ENCODE measurements at regions not wholly inside any gene's neighbourhood (a gene's known extent, or its start where the extent isn't known, plus 50 kb on each side); places are given as distances from the start of the nearest gene placed in this dataset.

DNA sequence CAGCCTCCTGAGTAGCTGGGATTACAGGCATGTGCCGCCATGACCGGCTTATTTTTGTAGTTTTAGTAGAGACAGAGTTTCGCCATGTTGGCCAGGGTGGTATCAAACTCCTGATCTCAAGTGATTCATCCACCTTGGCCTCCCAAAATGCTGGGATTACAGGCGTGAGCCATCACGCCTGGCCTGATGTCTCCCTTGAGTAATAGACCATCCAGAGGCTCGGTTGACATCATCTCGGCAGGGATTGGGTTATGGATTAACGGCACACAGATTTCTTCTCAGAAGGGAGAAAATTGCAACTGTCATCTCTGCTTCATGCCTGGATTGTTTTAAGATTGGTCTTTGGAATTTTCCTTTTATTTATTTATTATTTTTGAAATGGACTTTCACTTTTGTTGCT lies 239.2 kb upstream of the LARGE1 start:
- DNase-seq (ENCODE audit: low spot score): no peak

DNA sequence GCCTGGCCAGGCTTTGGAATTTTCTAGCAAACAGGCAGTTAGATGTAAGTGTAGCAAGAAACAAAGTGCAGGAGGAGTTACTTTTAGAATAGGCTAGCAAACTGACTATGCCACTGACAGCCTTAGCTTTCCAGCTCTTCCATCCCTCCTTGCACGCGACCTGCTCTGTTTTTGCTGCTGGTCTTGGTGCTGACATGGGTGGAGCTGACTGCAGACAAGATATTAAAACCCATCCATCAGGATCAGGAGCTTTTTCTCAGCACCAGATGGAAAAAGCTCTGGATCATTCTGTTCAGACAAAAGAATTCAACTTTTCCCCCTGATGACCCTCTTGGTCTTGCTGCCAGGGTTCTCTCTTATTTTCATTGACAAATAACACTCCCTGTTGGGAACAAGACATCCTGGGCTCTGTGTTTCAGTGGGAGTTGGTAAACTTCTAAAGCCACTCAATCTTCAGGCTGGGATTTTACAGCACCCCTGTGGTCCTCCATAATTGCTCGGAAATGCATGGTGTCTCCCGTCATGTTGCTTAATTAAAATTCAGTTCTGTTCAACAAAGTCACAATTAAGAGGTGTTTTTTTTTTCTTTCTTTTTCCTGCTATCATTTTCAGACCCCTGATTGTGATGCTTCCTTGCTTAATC lies 240.0 kb upstream of the LARGE1 start:
- DNase-seq (ENCODE audit: low spot score): no peak

DNA sequence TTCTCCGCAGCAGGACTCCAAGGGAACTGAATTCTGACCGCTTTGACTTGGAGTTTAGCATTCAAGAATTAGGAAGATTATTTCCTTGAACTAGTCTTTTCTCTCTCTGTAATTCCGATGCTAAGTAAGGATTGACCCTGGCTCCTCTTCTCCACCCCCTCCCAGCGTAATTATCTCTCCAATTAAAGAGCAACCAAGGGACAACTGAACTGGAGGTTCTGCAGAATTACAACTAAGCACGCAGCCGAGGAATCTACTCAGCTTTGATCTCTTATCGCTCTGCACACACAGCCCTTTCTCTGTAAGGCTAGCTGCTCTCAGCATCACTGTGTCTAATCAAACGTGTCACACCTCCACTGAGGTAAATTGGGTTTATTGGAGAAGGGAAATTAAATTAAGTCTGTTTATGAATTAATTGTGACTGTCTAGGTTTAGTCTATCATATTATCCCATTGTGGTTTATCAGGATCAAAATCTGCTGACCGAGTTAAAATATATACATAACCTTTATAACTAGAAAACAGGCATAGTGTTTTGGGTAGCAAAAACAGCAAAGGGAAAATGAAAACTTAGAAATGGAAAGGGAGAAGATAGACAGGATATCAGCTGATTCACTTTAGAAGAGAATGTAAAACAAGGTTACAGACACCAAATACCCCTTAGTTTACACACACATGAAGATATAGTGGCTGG lies 241.3 kb upstream of the LARGE1 start:
- no peak for DNase-seq (ENCODE audit: low spot score)

DNA sequence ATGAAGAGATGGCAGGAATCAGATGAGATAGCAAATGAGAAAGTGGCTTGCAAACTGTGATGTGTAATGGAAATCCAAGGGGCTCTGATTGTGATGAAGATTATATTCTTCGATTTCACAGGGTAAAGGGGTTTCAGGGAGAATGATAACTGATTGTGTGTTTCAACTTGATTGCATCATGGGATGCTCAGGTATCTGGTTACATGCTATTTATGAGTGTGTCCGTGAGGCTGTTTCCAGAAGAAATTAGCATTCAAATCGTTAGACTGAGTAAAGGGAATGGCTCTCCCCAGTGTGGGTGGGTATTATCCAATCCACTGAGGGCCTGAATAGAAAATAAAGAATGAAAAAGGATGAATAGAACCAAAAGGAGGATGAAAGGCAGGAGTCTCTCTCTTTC lies 278.7 kb upstream of the LARGE1 start:
- DNase-seq (ENCODE audit: low spot score): no peak

DNA sequence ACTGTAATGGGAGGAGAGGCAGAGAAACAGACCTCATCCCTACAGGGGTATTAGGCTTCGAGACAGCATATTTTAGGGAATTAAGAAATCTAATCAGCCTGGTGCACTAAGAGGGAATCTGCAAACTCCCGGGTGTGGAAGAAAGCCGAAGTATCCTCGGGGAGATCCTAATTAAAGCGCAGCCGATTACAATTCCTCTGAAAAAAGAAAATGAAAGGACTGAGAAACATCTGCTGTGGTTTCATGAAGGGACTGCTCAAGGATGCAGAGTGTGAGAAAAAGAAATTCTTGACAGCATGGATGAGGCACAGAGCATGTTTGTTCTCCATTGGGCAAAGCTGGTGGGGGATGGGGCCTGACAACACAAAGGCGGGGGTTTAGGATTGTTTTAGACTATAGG lies 290.0 kb upstream of the LARGE1 start:
- DNase-seq (ENCODE audit: low spot score): no peak

DNA sequence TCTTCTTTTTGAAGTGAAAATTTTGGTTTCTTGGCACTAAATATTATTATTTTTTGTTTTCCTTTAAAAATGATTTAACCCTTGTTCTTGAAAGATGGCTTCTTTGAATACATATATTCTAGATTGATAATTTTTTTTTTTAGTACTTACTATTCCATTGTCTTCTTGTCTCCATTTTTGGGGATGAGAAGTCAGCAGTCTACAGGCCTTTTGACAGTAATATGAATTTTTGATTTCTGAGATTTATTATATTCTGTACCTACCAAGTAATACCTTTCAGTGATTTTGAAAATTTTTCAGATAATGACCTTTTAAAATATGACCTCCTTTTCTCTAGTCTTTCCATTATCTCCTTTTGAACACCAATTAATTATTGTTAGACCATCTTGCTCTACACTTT lies 294.1 kb upstream of the LARGE1 start:
- no peak for DNase-seq (ENCODE audit: low spot score)

DNA sequence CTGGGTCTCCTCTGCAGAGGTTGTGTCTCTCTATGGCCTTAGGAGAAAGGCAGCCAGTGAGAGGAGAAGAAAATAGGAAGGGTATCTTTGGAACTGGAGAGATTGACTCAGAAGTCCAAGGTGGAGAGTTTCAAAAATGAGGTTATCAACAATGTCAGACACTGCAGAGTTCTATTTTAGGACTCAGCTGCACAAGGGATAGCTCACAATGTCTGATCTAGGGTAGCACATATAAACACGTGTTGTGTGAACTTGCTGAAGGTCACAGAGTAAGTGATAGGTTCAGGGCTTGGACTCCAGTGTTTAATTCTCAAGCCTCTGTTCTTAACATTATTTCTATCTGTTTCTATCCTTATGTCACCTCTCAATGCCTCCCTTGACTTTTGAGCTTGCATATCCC lies 305.0 kb upstream of the LARGE1 start:
- no peak for DNase-seq (ENCODE audit: low spot score)

DNA sequence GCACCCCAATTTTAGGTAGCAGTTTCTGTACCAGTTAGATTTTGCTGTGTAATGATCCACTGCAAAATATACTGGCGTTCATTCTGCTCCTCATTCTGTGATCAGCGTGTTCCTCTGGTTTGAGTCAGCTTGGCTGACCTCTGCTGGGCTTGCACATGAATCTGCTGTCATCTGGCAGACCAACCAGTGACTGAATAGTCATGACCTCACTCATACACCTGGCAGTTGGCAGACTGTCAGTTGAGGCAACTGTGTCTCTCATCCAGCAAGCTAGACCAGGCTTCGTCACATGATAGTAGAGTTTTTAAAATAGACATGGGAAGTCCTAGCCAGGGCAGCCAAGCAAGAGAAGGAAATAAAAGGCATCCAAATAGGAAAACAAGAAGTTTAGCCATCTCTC lies 316.3 kb upstream of the LARGE1 start:
- no peak for DNase-seq (ENCODE audit: low spot score)

DNA sequence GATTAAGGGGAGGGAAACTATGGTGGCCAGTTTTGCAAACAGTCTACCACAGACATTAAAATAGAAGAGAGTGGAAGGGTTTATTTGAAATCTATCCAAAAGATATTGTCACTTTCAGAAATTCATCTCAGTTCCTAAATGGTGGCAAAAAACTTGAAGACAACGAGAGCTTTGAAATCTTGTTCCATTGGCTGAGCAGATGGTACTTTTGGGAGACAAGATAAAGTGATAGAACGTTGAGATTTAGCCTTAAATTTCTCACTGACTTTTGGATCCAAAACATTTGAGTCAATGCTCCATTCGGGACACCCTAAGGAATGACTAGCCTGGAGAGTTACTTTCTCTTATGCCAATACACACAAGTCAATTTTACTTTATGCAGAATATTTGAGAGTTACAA lies 319.1 kb upstream of the LARGE1 start:
- DNase-seq (ENCODE audit: low spot score): no peak

DNA sequence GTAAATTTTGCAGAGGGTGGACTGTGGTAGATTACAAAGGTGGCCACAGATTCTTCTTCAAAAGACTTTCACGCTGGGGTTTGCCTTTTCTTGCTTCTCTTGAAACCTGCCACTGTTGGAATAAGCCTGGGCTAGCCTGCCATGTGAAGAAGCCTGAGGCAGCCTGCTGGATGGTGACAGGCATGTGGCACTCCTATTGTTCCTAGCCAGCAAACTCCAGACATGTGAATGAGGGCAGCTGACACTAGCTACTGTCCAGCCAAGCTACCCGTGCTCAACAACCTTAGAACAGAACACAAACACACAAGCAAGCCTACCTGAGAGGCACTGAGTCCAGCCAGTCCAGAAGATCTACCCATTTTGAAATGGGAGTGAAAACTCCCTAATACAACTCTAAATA lies 322.7 kb upstream of the LARGE1 start:
- no peak for DNase-seq (ENCODE audit: low spot score)

DNA sequence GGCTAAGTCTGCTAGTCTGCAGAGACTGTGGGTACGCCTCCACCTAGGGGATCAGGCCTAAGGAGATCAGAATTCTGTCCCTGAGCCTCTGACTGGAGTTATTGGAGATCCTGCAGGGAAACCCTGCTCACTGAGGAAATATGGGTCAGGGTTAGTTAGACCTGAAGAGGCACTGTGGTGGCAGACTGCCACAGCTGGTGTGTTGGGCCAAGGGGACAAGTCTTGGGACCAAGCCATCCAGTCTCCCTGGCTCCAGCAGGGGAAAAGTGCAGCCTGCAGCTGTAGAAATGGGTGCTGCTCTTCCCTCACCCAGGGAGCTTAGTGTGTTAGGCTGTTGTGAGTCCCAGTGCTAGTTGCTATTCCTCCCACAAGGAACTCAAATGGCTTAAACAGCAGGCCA lies 334.8 kb upstream of the LARGE1 start:
- no peak for DNase-seq (ENCODE audit: low spot score)

DNA sequence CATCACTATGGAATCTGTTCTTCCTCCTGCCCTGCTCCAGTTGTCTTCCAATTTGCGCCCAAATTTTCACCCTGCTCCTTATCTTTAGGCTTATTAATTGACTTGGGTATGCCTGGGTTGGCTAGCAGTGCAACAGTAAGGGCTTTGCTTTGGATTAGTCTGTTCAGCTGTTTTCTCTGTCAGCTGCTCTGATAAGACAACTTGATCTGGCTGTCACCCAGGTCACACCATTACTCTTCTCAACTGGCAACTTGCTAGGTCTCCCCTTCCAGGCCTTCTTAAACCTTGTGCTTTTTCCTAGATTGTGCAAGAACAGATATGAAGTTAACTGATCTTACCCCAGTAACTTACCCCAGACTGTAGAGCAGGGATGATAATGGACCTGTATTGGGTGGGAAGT lies 357.8 kb upstream of the LARGE1 start:
- DNase-seq (ENCODE audit: low spot score): no peak

DNA sequence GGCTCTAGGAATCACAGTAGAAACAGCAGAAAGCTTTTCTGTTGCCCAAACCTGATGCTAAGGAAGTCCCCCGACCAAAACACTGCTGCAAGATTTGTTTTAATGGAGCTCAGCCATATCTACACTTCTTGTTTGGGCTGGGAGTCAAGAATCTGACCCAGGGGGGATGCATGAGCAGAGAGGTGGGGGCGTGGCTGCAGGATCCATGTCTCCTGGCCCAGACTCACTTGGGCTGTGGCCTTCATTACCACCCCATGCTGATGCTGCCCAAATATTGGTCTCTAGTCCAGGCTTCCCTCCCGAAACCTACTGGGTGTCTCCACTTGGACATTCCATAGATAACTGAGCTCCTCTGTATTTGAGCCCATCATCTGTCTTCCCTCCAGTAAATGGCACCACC lies 361.5 kb upstream of the LARGE1 start:
- DNase-seq (ENCODE audit: low spot score): no peak

DNA sequence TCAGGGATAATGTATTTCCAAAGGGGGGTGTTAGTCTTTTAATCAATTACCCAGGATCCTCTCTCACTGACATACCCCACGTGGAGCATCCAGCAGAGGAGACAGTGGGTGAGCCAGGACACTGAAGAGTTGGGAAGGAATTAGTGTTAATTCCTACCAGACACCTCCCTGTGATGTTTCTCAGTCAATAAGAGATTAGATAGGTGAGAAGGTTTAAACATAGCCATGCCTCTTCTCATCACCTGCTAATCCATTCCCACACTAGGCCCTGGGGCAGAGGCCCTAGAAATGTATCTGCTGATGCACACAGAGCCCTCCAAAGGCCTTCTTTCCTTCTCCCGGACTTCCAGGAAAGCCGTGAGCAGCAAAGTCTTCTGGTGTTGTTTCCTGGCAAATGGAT lies 363.6 kb upstream of the LARGE1 start:
- DNase-seq (ENCODE audit: low spot score): no peak

DNA sequence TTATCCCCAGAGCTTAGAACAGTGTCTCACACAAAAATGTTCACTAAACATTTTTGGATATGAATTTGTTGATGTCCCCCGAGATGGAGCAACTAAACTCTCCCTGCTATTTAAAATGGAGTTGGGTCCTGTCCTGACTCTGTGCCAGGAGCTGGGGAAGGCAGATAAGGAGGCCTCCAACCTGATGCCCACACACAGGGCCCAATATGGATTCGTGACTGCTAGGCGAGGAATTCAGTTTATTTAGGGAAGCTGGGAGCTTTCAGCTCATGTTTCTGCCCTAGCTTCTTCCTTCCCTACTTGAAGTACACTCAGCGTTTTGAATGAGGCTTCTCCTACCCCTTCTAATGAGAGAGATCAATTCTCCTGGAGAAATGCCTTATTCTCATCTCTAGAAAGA lies 373.0 kb upstream of the LARGE1 start:
- no peak for DNase-seq (ENCODE audit: low spot score)

DNA sequence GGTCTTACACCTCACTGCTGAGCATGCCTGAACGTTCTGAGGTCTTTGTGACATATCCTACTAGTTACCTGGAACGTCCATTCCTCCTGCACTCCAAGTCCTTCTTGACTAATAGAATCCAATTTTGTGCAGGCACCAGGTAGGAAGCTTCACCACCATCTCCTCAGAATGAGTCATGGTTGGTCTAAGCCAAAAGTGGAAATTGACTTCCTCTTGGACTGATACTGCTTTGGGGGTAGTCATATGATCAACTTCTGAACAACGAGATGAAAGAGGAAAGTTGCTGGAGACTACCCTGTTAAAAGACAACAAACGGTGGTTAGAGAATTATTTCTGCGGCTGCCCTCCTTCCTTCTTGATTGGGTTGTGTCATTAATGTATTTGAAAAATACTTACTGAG lies 374.2 kb upstream of the LARGE1 start:
- no peak for DNase-seq (ENCODE audit: low spot score)

DNA sequence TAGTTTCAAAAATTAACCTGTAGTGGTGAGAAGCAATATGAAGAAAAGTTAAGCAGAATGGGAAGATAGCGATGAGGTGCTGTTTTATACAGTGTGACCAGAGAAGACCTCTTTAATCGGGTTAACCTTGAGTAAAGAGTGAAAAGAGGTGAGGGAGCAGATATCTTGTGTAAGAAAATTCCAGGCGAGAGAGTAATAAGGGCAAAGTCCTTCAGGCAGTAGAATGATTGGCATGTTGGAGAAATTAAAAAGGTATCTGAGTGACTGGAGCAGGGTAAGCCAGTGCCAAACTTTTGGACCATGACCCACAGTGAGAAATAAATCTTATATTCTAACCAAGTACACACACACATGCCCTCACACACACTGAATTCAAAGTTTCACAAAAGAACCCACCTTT lies 374.7 kb upstream of the LARGE1 start:
- DNase-seq (ENCODE audit: low spot score): no peak

DNA sequence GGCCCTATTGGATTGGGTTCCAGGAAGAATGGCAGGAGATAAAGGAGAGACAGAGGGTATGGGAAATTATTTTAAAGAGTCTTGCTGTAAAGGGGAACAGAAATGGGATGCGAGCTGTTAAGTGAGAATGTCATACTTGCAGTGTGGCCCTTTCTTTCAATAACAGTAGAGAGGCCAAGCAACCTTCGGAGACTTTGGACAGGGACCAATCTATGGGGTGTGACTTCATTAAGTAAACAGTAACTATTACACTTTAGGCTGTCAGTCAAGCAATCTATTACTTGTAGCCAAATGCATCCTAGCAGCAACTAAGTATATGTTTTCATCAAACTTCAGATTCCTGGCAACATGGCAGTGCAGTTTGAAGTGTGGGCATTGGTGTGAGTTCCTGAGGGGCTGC lies 376.2 kb upstream of the LARGE1 start:
- no peak for DNase-seq (ENCODE audit: low spot score)

DNA sequence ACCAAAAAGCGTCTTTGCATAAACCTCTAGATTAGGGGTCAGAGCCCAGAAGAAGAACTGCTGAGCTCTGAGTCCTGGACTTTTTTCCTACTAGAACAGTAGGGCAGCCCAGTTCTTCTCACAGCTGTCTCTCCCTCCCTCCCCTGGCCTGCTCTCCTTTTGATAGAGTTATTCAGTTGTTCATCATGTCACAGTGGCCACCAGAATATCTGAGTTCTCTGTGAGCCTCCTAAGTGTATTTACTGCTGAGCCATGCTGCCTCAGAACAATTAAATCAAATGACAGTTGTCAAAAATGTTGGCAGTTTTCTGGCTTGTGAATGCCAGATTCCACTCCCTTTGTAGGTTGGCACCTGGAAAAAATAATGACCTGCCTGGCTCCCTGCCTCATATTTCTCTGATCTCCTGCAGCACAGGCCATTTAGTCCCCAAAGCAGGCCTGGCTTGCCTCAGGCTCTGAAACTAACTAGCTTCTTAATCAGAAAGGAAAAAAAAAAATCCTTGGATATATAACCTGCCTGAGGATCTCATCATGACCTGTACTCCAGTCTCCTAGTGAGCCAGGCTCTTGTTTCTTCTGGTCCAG lies 377.4 kb upstream of the LARGE1 start:
- DNase-seq (ENCODE audit: low spot score): no peak

DNA sequence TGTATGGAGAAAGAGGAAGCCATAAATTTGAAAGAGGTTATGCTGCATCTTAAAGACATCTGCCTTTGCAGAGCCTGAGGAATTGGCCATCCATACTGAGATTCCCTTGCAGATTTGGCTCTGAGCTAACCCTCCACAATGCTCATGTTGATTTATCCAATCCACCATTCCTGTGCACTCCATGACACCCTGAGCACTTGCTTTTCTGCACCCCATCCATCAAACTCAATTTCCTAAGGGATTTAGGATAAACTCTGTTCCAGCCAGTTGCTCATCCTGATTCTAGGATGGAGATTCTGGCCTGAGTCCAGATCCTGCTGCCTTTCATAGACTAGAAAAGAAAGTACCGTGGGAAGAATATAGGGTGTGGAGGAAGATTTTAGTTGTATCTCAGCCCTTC lies 379.2 kb upstream of the LARGE1 start:
- no peak for DNase-seq (ENCODE audit: low spot score)

DNA sequence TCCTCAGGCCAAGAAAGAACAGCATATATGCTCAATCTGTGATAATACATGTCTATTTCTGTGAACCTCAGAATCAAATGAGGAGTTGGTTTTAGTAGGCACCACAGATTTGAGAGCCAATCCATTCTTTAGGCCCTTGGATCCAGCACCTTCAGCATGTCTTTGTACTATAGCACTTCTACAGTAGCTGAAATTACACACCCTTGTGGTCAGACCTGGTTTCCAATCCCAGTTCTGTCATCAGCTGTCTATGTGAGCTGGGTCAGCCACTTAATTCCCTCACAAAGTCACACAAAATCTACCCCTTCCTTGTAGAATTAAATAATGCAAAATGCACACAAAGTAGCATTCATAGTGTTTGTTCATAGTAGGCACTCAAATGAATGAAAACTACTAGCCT lies 381.3 kb upstream of the LARGE1 start:
- DNase-seq (ENCODE audit: low spot score): no peak

DNA sequence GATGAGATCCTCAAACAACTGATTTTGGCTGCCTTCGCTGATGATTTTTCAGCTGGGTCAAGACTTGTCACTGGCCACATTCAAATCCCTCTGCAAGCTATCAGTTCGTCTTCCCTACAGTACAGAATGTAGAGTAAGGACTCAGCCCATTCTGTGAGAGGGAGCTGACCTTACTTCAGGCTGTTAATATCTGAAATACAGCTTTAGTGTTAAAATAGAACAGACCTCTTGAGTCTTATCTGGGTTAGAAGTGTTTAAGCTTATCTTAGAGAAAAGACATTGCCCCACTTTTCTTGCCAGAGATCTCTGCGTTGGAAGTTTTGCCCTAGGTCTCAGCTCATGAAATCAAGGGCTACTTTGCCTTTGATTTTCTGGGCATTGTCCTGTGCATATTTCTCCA lies 383.4 kb upstream of the LARGE1 start:
- no peak for DNase-seq (ENCODE audit: low spot score)

DNA sequence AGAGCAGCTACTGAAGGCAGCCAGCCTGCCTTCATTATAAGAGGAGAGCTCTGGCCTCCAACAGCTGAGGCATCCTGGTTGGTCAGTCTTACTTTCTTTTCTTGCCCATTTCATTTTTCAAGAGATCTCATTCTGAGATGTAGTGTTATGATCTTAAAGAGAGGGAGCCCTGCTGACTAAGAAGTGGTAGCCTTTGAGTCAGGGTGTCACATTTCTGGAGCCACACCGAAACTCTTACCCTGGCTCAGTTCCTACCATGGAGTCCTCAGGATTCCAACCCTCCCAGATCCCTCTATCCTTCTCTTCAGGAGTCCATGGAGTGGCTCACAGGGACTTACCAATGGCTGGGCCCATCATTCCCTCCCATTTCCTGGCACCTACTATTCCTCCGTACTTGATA lies 386.1 kb upstream of the LARGE1 start:
- DNase-seq (ENCODE audit: low spot score): no peak

DNA sequence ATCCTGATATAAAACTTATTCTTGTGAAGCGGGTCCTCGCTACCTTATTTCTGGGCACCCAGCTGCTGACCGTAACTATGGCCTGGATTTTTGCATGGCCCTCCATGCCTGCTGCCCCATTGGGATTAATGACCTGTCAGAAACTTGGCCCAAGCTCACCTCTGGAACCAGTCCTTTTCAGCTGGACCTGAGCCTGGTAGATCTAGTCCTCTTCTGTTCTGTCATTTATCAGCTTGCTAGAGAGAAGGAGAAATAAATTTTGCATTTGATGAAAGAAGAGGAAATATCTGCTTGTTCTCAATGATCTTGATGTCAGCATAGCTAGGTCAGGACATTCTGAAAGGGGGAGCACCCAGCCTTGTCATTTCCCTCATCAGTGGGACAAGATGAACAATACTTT lies 387.8 kb upstream of the LARGE1 start:
- no peak for DNase-seq (ENCODE audit: low spot score)

Data from AG08396 (cell line).